HEK293 (cell line): ENCODE measurements at regions not wholly inside any gene's neighbourhood (a gene's known extent, or its start where the extent isn't known, plus 50 kb on each side); places are given as distances from the start of the nearest gene placed in this dataset.

Source experiments
- CTCF ChIA-PET: fragments of 350-600 bp; formaldehyde crosslinking; extraction: SDS; loops from one replicate; lab custom pipeline; 2021; ENCODE audit warnings: antibody characterized with exemption; lab: Yijun Ruan, JAX
- POLR2A ChIA-PET: fragments of 300-600 bp; formaldehyde crosslinking; extraction: SDS; loops from one replicate; lab custom pipeline; 2020; ENCODE audit warnings: antibody characterized with exemption, inconsistent platforms; lab: Yijun Ruan, JAX
- H3K27ac ChIP-seq: fragments of 200-500 bp; sonication (Bioruptor generic); 2 replicates; pipeline ENCODE4 v1.5.1; 2014; ENCODE audit warnings: low read depth, low read length, control low read depth, inconsistent platforms; ENCODE audit errors: extremely low read depth
- H3K36me3 ChIP-seq, 2 experiments: fragments of 200-500 bp in 1 of 2; sonication (Bioruptor generic) in 1 of 2; 1 replicate in 1 of 2; 2 replicates in 1 of 2; pipeline ENCODE4 v1.5.1; 2014 to 2017; ENCODE audit warnings: inconsistent platforms in 2 of 2, low read length in 2 of 2; ENCODE audit not compliant: control insufficient read depth in 2 of 2, insufficient read depth in 1 of 2
- H3K4me1 ChIP-seq: fragments of 200-500 bp; sonication (Bioruptor generic); 2 replicates; pipeline ENCODE4 v1.5.1; 2014; ENCODE audit warnings: mild to moderate bottlenecking, low read length, inconsistent platforms; ENCODE audit not compliant: control insufficient read depth, insufficient read depth
- H3K4me3 ChIP-seq: 2 replicates; pipeline ENCODE4 v1.5.1; 2011; ENCODE audit warnings: low read depth, mild to moderate bottlenecking, control low read depth, low read length, moderate library complexity
- H3K9me3 ChIP-seq: fragments of 200-500 bp; sonication (Bioruptor generic); 2 replicates; pipeline ENCODE4 v1.5.1; 2014; ENCODE audit warnings: low read depth, low read length, inconsistent platforms; ENCODE audit not compliant: control insufficient read depth, insufficient read depth
- KLF17 ChIP-seq: fragments of 450-650 bp; formaldehyde crosslinking; IDR thresholded peaks from 2 replicates; pipeline ENCODE4 v1.5.1; 2016; ENCODE audit warnings: missing biosample characterization, missing genetic modification characterization
- MZF1 ChIP-seq: fragments of 450-650 bp; formaldehyde crosslinking; IDR thresholded peaks from 2 replicates; pipeline ENCODE4 v1.5.1; 2017; ENCODE audit warnings: missing biosample characterization, missing genetic modification characterization, borderline replicate concordance
- PATZ1 ChIP-seq: fragments of 450-650 bp; formaldehyde crosslinking; IDR thresholded peaks from 2 replicates; pipeline ENCODE4 v1.5.1; 2016; ENCODE audit warnings: missing biosample characterization, missing genetic modification characterization
- SP3 ChIP-seq: fragments of 450-650 bp; formaldehyde crosslinking; IDR thresholded peaks from 2 replicates; pipeline ENCODE4 v1.5.1; 2016; ENCODE audit warnings: missing biosample characterization, missing genetic modification characterization
- ZFHX2 ChIP-seq: fragments of 450-650 bp; formaldehyde crosslinking; conservative IDR thresholded peaks from 2 replicates; pipeline ENCODE4 v1.5.1; 2016; ENCODE audit warnings: missing biosample characterization, missing genetic modification characterization
- ZNF138 ChIP-seq: fragments of 450-650 bp; formaldehyde crosslinking; IDR thresholded peaks from 2 replicates; pipeline ENCODE4 v1.5.1; 2016; ENCODE audit warnings: missing biosample characterization, missing genetic modification characterization, borderline replicate concordance
- ZNF175 ChIP-seq: fragments of 450-650 bp; formaldehyde crosslinking; IDR thresholded peaks from 2 replicates; pipeline ENCODE4 v1.5.1; 2016; ENCODE audit warnings: missing biosample characterization, missing genetic modification characterization
- ZNF26 ChIP-seq: fragments of 450-650 bp; formaldehyde crosslinking; IDR thresholded peaks from 2 replicates; pipeline ENCODE4 v1.5.1; 2016; ENCODE audit warnings: missing biosample characterization, missing genetic modification characterization
- ZNF394 ChIP-seq: fragments of 450-650 bp; formaldehyde crosslinking; IDR thresholded peaks from 2 replicates; pipeline ENCODE4 v1.5.1; 2016; ENCODE audit warnings: missing biosample characterization, missing genetic modification characterization, mild to moderate bottlenecking, moderate library complexity, borderline replicate concordance
- ZNF433 ChIP-seq: fragments of 450-650 bp; formaldehyde crosslinking; IDR thresholded peaks from 2 replicates; pipeline ENCODE4 v1.5.1; 2016; ENCODE audit warnings: missing biosample characterization, missing genetic modification characterization, low read depth
- ZNF510 ChIP-seq: fragments of 450-650 bp; formaldehyde crosslinking; IDR thresholded peaks from 2 replicates; pipeline ENCODE4 v1.5.1; 2018; ENCODE audit warnings: mild to moderate bottlenecking, missing genetic modification characterization, missing biosample characterization; ENCODE audit not compliant: insufficient replicate concordance
- ZNF518A ChIP-seq: fragments of 450-650 bp; formaldehyde crosslinking; conservative IDR thresholded peaks from 2 replicates; pipeline ENCODE4 v1.5.1; 2016; ENCODE audit warnings: low read depth, missing biosample characterization, missing genetic modification characterization
- ZNF558 ChIP-seq: fragments of 450-650 bp; formaldehyde crosslinking; IDR thresholded peaks from 2 replicates; pipeline ENCODE4 v1.5.1; 2016; ENCODE audit warnings: missing biosample characterization, missing genetic modification characterization
- ZNF560 ChIP-seq: fragments of 450-650 bp; formaldehyde crosslinking; IDR thresholded peaks from 2 replicates; pipeline ENCODE4 v1.5.1; 2017; ENCODE audit warnings: missing biosample characterization, missing genetic modification characterization, borderline replicate concordance
- ZNF701 ChIP-seq: fragments of 450-650 bp; formaldehyde crosslinking; IDR thresholded peaks from 2 replicates; pipeline ENCODE4 v1.5.1; 2016; ENCODE audit warnings: missing biosample characterization, missing genetic modification characterization

GRCh38 chr5:167166696-167167095, 1124.7 kb upstream of the WWC1 start:
- POLR2A ChIA-PET, result no interaction called here
- no peak overlapping the region for H3K27ac ChIP-seq
- no peaks in the 10 kb centered on the region for H3K9me3 ChIP-seq
- H3K4me3 ChIP-seq, result no peak overlapping the region
- no peaks in the 10 kb centered on the region for H3K36me3 ChIP-seq
- H3K4me1 ChIP-seq, result no peaks in the 10 kb centered on the region
- CTCF ChIA-PET, result no interaction called here
- no peak for TF ChIP-seq ZNF510 (tag by site-specific recombination)
- TF ChIP-seq ZNF701 (tag by site-specific recombination), result no peak
- TF ChIP-seq ZNF175 (tag by site-specific recombination), result no peak
- TF ChIP-seq MZF1 (tag by site-specific recombination), result no peak

GRCh38 chr5:167167191-167167795, 1124.2 kb upstream of the WWC1 start:
- Histone ChIP-seq H3K36me3 (no peaks in the 10 kb centered on the region), H3K4me1 (no peaks in the 10 kb centered on the region), H3K27ac (no peak overlapping the region), H3K9me3 (no peaks in the 10 kb centered on the region), H3K4me3 (no peak overlapping the region)
- ChIA-PET CTCF (no interaction called here), POLR2A (no interaction called here)
- TF ChIP-seq ZNF433 (tag by site-specific recombination), result no peak
- no peak for TF ChIP-seq ZNF394 (tag by site-specific recombination)
- no peak for TF ChIP-seq ZNF26 (tag by site-specific recombination)
- no peak for TF ChIP-seq ZFHX2 (tag by site-specific recombination)
- TF ChIP-seq ZNF558, result no peak
- TF ChIP-seq PATZ1 (tag by site-specific recombination), result no peak
- no peak for TF ChIP-seq SP3 (tag by site-specific recombination)
- no peak for TF ChIP-seq ZNF138
- TF ChIP-seq ZNF560 (tag by site-specific recombination), result no peak
- no peak for TF ChIP-seq KLF17
- no peak for TF ChIP-seq ZNF518A
